Activated CD8-positive, alpha-beta memory T cell treated with anti-CD3 and anti-CD28 coated beads, Interleukin-2, amount 50 U/mL, for 4 hours (primary cell): ENCODE measurements at regions not wholly inside any gene's neighbourhood (a gene's known extent, or its start where the extent isn't known, plus 50 kb on each side); places are given as distances from the start of the nearest gene placed in this dataset.

ENCODE experiments used
- DNase-seq: peaks from one replicate; pipeline ENCODE4 v3.0.0-alpha.2; 2020

DNA sequence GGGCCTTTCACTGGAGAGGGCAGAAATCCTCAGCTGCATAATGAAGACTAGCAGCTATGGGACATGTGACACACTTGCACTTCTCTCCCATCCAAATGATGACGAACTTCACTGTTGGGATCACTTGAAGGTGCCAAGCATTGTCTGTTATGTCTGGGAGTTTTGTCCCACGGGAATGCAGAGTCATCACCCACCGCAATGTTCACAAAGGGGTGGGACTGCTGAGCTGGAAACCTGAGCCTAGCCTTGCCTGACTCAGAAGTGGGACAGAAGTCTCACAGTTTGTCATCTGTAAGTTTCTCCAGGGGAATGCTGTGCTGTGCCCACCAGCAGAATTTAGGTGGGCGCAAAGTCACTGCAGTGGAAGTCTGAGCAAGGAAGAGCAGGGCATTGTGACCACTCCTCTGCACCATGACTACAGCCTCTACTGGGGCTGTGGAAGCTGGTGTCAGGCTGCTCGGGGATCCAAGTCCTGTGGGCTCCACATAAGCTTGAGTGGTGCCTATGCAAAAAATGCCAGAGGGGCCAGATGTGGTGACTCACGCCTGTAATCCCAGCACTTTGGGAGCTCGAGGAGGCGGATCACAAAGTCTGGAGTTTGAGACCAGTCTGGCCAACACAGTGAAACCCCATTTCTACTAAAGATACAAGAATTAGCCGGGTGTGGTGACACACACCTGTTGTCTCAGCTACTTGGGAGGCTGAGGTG, 472.0 kb upstream of the CNTNAP2 start:
- no peak for DNase-seq

DNA sequence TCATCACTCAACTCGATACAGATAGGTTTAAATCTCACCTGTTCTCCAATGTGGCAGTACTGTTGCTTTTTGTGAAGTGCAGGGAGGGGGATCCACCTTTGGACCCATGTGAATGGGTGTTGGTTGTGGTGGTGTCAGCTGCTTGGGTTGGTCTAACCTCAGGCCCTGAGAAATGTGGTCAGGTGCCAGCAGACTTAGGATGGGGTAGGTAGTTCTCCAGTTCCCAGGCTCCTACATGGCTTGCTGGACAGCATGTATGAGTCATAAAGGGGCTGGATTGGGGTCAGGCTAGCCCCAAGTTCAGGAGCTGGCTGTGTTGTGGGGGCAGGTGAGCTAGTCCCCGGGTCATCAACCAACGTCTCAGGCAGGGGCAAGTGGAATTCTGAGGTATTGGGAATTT, 472.6 kb upstream of the CNTNAP2 start:
- DNase-seq: no peak

DNA sequence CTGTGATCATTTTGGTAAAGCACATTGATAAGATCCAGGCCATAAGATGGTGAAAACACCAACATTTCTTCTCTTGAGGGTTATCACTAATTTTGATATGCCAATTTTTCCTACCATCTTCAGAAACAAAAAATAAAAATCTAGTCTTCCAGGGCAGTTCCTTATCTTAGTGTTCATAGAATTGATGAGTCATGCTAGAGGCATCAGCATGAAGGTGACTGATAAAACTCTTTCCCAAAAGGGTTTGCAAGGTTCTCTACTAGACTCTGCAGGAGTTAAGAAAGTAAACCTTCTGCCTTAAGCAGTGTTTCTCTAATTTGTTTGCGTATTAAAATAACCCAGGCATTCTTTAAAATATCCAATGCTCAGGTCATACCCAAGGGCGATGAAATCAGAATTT, 483.1 kb upstream of the CNTNAP2 start:
- no peak for DNase-seq

DNA sequence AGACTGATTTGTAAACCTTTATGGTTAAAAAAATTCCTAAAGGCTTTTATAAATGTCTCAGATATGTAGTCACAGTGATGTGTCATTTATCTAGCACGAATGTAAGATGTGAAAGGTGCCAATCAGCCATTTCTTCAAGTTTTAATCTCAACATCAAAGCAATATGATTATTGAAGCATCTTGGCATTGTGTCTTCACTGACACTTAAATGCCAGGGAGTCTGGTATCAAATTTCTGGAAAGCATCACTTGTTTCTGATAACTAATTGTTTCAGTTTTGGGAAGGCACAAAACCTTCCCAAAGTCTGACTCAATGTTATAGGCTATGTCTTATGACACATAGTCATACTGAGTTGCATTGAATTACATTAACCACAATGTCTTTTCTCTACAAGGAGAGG, 492.0 kb upstream of the CNTNAP2 start:
- DNase-seq: no peak

DNA sequence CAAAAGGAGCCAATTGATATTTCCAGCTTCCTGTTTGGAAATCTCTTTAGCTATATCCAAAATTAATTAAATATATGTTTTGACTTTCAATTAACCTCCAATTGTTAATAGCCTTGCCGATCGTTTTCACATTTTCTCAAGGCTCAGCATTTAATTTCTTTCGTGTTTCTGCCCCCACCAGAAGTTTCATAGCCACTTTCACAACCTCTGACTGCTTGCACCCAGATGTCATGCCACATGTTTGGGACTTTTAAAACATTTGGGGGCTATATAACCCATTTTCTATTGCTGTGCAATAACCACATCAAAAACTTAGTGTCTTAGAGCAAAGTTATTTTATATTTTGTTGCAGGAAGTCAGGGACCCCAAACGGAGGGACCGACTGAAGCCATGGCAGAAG, 510.6 kb upstream of the CNTNAP2 start:
- no peak for DNase-seq

DNA sequence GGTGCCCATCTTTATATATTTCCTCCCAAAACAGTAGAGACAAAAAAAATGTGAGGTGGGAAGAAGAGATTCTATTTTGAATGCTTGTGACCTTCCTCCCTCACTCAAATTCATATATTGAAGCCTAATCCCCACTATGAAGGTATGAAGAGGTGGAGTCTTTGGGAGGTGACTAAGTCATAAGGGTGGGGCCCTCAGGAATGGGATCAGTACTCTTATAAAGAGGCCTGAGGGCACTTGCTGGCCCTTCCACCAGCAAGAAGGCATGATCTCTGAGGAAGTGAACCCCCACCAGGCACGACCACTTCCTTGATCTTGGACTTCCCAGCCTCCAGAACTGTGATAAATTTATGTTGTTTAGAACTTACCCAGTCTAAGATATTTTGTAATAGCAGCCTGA, 517.2 kb upstream of the CNTNAP2 start:
- DNase-seq: no peak

DNA sequence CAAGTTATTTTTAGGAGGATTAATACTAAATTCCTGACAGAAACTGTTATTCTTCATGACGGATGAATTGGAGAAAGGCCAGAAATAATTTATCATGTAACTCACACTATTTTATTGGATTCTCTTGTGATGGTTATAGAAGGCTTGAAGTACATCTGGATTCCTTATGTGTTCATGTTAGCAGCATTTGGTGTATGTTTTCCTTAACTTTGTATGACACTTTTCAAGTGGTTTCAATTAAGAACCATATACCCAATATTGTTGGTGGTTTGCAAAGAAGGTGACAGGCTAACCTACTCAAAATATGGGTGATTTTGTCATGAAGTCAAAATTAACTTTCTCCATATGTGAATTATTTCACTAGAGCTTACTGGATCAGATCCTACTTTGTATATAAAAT, 532.2 kb upstream of the CNTNAP2 start:
- DNase-seq: no peak

DNA sequence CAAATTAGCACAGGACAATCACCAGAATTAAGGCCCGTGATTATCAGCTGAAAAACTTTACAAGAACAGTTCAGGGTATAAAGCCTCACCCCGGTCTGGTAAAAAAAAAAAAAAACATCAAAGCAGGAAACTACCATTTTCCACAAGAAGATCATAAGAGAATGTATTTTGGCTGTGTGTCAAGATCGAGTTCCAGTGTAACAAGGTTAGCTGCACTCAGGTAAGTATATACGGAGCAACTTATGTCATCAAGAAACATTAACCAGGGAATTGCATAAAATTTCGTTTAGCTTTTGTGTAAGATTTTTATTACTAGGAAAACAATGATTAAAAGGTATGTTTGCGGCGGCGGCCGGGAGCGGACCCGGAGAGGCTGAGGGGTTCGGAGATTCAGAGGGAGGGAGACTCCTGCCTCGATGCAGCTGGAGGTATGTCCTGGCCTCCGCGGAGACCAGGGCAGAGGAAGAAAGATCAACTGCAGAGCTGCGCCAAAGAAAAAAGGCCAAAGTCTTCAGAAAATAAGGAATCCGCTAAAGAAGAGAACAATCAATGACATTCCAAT, 533.8 kb upstream of the CNTNAP2 start:
- no peak for DNase-seq

DNA sequence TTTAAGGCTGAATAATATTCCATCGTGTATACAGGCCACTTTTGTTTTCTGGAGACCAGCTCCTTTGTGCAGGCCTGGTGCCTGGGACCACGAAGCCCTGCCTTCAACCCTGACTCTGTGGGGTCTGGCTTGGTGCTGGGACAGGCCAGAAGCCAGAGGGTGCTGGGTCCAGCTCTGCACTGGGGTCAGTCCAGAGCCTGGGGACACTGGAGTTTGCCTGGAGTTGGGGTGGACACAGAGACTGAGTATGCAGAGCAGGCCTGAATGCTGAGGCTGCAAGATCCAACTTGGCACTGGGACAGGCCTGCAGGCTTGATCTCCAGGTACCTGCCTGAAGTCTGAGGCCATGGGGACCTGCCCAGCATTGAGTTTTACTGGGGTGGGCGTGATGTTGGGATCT, 558.8 kb upstream of the CNTNAP2 start:
- no peak for DNase-seq

DNA sequence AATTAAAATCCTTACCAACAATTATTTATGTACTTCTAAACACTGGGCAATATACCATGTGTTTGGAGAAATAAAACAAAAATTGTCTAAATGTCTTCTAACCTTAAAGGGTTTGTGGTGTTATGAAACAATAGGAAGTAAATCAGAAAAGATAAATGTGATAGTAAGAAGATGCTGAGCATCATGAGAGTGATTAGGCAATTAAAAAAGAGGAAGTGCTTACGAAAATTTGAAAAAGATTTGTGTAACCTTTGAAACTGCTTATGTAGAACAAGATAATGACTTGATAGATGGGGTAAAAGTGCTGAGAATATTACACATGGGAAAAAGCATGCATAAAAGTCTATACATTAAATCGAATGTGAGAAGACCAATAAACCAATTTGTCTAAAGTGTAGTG, 573.4 kb upstream of the CNTNAP2 start:
- DNase-seq: no peak

DNA sequence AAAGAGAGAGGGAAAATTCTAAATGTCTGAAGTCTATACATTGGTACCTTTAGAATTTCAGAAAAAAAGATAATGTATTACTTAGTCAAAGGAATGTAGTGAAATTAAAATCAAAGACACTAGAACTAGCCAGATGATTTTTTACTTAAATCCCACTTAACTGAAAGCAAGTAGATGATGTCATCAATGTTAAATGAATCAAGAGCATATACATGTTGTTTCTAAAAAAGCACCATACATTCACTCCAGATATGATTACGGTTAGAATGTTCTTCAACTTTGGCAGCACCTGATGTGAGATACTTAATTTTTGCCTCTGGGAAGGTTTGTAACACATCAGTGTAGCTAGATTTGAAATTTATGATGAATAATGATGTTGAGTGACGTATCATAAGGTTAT, 576.7 kb upstream of the CNTNAP2 start:
- no peak for DNase-seq

DNA sequence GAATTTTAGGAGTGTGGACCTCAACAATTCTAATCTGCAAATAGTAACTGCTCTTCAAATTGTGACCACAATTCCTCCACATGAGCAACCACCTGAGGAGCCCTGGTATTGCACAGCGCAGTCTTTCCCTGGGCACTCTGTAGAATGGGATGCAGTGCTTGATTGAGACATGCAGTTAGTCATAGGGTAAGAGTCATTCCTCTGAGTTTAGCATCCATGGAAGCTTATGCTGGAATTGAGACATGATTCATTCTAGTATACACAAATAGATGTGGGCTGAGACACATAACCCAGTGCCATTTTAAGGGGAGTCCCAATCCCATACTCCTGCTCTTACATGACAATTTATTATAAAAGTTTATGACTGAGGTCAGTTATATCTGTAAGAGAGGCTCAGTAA, 582.3 kb upstream of the CNTNAP2 start:
- no peak for DNase-seq

DNA sequence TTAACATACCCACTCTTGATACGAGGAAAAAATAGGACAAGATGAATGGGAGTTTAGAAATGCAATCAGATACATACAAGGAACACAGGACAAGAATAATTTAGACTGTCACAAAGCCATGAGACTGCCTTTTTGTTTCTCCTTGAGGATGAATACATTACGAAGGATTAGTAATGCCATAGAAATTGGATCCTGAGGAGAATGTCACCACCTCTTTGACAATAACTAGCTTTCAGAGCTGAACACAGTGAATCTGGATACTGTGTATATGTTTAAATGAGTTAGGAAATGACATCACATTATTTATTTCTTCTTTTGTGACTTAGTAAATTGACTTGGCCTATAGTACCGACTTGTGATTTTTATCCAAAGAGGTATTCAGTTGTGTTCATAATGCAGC, 596.3 kb upstream of the CNTNAP2 start:
- no peak for DNase-seq

DNA sequence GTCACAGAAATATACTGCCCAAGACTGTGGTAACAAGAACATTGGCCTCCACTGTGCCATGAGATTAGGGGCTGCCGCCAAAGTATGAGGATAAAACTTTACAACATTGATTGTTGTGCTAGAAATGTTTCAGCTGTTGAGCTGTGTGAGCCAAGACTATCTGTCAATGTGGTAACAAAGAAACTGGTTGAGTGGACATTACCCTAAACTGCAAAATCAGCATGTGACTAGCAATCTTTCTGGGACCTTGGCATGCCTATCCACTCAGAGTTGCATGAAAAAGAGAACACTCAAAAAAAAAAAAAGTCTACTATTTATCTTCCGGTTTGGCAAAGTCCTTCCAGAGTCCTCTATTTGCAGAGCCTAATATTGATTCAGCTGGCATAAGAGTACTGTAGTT, 605.6 kb upstream of the CNTNAP2 start:
- DNase-seq: no peak

DNA sequence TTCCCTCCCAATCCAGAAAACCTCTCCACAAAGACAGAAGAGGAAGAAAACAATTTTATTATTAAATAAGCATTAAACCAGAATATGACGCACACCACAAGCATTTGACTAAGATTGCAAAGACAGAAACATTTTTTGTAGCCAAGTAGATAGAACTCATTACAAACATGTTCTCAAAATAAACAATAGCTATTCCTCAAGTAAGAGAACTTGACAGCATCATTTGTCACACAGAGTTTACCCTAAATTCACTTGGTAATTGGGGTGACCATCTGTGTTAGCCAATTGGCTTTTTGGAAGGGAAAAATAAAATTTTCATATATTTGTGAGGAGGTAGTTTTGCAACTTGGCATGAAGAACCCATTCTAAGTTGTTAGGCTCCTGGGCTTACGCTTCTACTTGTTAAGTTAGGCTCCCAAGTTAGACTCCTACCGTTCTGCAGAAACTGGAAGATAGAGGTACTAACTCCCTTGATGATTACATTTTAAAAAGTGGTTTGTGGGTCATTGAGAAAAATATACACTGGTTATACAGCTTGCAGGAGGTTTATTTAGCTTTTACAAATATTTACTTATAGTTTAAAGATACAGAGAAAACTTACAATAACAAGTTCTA, 618.6 kb upstream of the CNTNAP2 start:
- no peak for DNase-seq

DNA sequence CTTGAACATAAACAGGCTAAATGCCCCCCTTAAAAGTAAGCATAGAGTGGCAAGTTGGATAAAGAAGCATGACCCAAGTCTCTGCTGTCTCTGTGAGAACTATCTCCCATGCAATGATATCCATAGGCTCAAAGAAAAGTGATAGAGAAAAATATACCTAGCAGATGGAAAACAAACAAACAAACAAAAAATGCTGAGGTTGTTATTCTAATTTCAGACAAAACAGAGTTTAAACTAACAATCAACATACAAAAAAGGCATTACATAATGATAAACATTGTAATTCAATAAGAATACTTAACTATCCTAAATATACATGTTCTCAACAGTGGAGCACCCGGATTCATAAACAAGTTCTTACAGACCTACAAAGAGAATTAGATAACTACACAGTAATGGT, 626.2 kb upstream of the CNTNAP2 start:
- no peak for DNase-seq

DNA sequence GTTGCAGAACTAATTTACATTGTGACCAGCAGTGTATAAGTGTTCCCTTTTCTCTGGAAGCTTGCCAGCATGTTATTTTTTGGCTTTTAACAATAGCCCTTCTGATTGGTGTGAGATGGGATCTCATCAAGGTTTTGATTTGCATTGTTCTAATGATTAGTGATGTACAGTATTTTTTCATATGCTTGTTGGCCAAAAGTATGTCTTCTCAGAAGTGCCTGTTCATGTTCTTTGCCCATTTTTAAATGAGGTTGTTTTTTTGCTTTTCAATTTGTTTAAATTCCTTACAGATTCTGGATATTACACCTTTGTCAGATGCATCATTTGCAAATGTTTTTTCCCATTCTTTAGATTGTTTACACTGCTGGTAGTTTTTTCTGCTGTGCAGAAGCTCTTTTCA, 627.0 kb upstream of the CNTNAP2 start:
- DNase-seq: no peak

DNA sequence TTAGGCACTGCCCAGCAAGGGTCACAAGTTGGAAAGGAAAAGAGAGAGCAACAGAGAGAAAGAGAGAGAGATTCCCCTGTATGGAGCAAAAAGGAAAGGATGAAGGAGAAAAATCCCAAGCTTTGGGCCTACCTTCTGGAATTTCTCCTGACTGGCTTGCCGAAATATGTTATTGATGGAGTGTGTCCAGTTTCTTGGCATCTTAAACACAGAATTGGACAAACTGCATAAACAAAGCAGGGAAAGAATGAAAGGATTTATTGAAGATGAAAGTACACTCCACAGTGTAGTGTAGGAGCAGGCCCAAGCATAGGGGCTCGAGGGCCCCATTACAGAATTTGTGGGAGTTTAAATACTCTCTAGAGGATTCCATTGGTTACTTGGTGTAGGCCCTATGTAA, 627.8 kb upstream of the CNTNAP2 start:
- DNase-seq: no peak

DNA sequence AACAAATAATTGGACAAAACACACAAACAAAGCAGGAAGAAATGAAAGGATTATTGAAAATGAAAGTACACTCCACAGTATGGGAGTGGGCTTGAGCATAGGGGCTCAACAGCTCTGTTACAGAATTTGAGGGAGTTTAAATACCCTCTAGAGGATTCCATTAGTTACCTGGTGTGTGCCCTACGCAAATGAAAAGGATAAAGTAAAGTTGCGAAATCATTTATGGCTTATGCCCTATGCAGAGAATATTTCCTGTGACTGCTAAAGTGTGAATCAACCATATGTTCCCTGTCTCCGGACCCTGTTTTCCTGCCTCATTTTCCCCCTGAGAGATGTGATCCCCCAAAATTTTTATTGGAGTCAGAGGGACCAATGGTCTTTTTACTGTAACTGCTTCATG, 634.6 kb upstream of the CNTNAP2 start:
- DNase-seq: no peak

DNA sequence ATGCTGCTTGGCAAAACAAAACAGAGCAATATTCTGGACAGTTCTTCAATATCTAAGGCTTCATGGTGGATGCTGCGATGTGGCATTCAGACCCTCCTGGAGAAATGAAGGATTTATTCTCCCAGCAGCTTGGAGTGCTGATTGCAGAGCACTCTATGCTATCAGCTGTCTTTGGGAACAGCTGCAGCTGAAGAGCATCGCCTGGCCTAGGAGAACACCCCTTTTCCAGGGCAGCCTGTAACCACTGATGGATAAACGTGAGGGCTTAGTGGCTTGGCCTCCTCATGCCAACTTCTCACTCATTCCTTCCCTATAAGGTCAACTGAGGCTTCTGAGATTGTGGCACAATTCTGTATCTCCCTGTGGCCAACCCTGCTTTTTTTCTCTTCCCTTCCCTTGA, 638.1 kb upstream of the CNTNAP2 start:
- DNase-seq: no peak

DNA sequence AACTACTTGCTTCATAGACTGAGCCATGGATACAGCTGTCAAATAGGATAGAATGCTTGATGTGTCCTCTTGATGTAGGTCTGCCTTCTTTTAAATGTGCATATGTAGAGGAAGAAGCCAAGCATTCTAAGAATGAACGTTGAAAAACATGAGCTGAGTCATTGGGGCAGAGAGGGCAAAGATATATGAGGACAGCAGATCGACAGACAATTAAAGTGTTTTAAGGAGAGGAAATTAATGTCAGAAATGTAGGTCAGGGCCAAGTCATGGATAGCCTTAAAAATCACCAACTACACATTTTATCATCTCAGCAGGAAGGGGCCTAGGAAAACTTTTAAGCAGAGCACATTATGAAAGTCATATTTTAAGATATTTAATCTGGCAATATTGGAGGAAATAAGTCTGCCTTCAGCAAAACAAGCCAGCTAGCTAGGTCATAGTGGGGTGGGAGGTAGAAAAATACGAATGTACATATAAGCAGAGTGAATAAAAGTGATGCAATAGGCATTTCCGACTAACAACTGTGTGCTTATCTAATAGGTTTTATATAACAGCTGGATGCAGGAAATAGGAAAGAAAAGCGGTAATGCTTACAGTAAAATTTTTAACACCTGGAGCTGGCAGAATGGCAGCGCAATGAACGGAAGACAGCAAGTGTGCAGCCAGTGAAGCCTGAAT, 638.3 kb upstream of the TPK1 start:
- DNase-seq: no peak

DNA sequence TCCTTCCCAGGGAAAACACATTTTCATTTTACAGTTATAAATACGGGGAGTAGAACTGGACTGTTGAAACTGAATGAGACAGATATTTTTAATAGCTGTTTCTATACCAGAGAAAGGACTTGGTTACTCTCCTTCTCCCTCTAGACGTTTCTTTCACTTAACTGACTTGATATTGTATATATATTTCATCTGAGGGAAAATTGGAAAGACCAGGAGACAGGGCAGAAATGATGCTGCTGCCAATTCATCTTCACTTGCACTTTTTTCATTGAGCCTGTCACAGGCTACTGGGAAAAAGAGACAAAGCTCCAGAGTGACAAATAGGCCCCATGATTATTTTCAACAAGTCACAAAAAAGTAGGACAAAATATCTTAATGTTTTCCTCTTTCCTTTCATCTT, 636.0 kb upstream of the TPK1 start:
- DNase-seq: no peak

DNA sequence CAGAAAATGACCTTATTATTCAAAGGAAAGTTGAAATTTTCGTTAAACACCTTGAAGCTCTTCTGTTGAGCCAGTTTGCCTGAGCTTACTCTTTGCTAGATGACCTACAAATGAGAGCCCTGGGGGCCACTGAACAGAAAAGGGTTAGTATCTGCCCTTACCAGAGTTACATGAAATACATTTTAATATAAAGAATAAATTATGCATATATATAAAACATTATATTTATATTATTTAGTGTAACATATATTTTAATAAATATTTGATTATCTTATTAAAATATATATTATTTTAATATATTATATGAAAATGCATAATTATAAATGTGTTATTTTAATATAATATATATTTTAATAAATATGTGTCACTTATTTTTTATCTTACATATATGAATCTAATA, 628.4 kb upstream of the TPK1 start:
- no peak for DNase-seq

DNA sequence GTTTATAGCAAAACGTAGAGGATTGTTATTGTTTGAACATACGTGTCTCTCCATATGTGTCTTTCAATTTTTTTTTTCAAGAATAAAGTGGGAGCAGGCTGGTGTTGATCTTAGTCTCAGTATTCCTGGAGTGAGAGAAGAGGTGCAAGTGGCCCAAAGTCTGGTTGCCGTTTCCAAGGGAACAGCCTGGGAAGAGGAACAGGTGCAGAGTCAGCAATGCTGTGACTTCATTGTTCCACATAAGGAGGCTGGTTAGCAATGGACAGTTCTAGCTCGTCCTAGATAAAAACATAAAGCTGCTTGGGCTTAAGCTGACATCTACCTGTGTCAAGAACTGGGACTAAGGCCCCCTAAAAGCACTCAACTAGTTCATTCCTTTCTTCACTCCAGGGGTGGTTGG, 626.6 kb upstream of the TPK1 start:
- DNase-seq: no peak
